HL-60 (cell line): ENCODE measurements at regions not wholly inside any gene's neighbourhood (a gene's known extent, or its start where the extent isn't known, plus 50 kb on each side); places are given as distances from the start of the nearest gene placed in this dataset.

ENCODE experiments used
- CTCF ChIP-seq: IDR thresholded peaks from one replicate; pipeline ENCODE4 v1.5.1; 2011; ENCODE audit warnings: low read length, control low read depth, inconsistent platforms; ENCODE audit not compliant: insufficient read depth
- GABPA ChIP-seq: IDR thresholded peaks from 2 replicates; pipeline ENCODE4 v1.6.1; 2012; ENCODE audit warnings: low read depth
- POLR2AphosphoS5 ChIP-seq: IDR thresholded peaks from 2 replicates; pipeline ENCODE4 v1.6.1; 2012; ENCODE audit warnings: low read depth
- TF ChIP-seq, protein P1 (sequence below): IDR thresholded peaks from 2 replicates; pipeline ENCODE4 v1.6.1; 2012; ENCODE audit warnings: low read depth; ENCODE audit not compliant: insufficient replicate concordance

DNA sequence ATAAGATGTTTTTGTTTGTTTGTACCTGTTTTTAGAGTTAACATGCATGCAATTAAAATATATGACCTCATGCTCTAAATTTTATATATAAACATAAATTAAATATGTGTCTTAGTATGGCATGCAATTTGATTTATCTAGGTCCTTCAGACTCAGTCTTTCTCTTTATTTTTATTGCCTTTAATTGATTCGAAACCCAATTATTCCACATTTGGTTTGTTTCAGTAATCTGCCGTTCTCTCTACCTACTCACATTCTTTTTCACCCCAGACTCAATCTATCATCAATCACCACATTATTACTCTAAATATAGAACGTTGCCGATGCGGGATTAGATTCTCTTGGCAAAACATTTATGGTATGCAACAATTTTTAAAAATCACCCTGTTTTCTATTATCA, 1492.8 kb downstream of the RAPGEF2 start:
- no peak for TF ChIP-seq CTCF
- TF ChIP-seq POLR2AphosphoS5 = no peak
- no peak for TF ChIP-seq GABPA
- TF ChIP-seq, protein P1, sequence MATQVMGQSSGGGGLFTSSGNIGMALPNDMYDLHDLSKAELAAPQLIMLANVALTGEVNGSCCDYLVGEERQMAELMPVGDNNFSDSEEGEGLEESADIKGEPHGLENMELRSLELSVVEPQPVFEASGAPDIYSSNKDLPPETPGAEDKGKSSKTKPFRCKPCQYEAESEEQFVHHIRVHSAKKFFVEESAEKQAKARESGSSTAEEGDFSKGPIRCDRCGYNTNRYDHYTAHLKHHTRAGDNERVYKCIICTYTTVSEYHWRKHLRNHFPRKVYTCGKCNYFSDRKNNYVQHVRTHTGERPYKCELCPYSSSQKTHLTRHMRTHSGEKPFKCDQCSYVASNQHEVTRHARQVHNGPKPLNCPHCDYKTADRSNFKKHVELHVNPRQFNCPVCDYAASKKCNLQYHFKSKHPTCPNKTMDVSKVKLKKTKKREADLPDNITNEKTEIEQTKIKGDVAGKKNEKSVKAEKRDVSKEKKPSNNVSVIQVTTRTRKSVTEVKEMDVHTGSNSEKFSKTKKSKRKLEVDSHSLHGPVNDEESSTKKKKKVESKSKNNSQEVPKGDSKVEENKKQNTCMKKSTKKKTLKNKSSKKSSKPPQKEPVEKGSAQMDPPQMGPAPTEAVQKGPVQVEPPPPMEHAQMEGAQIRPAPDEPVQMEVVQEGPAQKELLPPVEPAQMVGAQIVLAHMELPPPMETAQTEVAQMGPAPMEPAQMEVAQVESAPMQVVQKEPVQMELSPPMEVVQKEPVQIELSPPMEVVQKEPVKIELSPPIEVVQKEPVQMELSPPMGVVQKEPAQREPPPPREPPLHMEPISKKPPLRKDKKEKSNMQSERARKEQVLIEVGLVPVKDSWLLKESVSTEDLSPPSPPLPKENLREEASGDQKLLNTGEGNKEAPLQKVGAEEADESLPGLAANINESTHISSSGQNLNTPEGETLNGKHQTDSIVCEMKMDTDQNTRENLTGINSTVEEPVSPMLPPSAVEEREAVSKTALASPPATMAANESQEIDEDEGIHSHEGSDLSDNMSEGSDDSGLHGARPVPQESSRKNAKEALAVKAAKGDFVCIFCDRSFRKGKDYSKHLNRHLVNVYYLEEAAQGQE = no peak
